ENCODE measurements at regions not wholly inside any gene's neighbourhood (a gene's known extent, or its start where the extent isn't known, plus 50 kb on each side); places are given as distances from the start of the nearest gene placed in this dataset.
A peak's percentile ranks its signal among the peaks of the same experiment; 100 is the strongest.
"Not testable (repeated sequence)": the region's sequence is repeated elsewhere in the genome, so short reads cannot be mapped to it uniquely, and the experiment has no call there.

DNA sequence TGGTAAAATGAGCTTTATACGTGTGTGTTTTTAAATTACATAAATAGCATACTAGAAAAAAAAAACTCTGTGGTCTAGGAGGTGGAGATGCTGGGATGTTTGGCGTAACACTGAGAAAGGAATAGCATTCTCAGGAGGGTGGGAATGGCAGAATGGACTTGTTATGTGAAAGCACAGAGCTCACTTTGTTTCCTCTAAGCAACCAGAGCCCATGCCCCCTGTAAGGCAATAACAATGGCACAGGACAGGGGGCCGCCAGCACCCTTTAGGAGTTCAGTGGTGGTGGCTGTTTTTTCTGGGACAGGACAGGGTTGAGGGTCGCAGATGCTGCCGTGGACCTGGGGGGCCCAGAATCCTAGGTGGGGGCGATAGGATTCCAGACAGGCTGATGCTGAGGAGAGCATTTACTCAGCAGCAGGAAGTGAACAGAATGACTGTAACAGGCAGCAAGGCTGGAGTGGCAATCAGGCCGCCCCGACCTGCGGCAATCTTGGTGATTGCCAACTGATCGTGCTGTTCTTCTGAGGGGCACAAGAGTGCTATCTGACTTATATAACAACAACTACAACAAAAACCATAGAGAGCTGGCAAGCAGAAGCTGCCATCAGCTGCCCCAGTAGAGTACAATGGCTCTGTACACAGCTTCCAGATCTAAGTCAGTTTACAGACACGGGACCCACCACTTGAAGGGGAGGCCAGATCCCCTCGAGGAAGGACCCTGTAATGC, 160.4 kb downstream of the UACA start:
- DNase-seq = no peak

DNA sequence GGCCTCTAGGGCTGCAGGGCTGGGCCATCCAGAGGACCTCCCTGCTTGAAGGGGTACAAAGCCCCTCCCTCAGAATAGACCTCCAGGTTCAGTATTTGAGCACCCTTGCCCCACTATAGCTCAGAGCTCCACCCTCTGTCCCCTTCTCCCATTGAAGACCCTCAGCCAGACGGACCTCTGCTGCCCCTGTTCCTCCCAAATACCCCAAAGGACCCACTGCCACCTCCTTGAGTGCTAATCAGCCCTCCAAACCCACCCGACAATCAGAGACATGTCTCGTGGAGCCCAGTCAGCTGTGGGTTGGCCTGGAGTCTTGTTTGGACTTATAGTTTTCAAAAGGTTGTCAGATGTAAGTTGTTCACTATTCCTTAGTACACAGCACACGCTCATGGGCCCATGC, 161.1 kb downstream of the UACA start:
- no peak for DNase-seq

DNA sequence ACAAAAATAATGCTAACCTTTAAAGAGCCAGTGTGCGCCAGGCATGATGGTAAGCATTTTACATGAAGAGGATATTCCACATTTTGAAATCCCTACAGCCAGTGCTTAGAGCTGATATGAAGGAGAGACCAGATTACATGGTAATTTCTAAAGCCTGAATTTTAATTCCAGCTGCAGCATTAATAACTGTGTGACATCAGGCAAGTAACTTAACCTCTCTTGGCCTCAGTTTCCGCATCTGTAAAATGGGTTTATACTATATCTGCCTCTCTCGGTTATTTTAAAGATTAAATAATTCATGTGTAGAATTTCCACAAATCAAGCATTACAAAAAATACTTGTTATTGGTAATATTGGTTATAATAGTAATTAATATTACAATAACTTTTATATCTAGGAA, 165.4 kb downstream of the UACA start:
- no peak for DNase-seq

DNA sequence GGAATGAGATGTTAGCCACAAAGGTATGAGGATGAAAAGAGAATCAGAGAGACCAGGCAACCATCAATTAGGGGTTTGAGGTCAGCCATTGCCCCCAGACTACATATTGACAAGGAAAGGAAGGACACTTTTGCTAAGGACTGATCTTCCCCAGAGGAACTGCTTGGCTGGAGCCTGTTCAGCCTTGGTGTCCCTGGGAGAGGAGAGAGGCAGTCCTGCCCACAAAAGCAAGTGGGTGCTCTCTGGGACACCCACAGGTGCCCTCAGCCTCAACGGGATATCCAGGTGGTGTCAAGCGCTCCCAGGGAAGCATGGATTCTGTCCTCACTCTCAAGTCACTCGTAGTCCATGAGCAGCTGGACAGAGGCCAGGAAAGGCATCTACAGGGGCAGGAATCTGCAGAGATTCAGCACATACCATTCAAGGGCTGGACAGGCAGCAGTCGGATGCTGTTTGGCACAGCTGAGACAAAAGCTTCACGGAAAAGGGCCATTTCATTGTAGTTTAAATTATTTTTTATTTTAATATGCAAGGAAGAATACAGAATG, 166.2 kb downstream of the UACA start:
- DNase-seq = no peak

DNA sequence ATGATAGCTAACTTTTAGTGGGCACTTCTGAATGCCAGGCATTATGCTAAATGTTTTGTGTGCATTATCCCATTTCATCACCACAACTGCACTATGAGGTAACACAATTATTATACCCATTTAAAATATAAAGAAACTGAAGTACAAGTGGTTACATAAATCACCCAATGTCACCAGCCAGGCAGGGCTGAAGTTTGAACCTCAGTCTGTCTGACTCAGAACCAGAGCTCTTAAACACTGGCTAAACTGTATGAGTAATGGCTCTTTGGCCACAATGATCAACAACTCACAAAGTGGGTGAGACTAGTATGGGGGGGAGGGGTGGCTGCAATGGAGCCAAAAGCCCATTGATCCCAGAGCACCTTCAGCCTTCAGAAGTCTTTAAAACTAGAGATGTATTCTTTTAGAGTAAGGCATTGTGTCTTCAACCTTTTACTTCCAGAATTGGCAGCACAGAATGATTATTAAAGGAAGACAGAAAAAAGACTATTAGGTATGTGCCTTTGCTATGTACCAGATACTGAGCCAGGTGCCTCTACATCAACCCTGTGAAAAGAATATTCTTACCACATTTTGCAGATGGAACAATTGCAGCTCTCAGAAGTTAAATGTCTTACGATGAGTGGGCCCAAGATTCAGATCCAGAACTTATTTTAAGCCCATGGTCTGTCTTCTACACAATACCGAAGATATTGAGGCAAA, 166.9 kb downstream of the UACA start:
- no peak for DNase-seq

DNA sequence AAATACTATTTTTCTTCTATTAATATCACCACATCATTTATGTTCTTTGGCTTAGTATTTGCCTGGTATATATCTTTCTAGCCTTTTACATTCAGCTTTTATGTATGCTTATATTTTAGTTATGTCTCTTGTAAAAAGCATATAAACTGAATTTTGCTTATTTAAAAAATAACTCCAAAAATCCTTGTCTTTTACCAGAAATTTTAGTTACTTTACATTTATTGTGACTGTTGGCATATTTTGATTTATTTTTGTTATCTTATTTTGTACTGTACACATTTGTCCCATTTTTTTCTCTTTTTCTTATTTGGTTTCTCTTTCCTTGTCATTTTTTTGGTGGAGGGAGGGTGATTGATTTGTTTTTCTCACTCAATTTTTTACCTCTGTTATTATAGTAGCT, 169.6 kb downstream of the UACA start:
- no peak for DNase-seq

DNA sequence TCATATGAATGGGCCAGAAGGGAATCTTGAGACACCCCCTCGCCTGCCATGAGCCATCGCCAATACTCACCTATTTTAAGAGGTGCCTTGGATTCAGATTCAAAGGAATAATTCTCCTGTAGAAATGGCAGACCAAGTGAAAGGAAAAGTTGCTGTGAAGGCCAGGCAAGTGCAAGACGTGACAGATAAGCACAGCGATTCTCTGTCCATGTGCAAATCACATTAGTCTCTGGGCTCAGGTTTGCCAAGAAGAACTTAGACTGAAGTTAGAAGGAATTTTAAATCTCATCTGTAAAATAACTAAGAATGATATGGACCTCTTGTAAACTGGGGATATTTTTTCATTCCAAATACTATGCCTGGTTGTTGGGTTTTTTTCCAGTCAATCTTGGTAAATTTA, 173.6 kb downstream of the UACA start:
- no peak for DNase-seq

DNA sequence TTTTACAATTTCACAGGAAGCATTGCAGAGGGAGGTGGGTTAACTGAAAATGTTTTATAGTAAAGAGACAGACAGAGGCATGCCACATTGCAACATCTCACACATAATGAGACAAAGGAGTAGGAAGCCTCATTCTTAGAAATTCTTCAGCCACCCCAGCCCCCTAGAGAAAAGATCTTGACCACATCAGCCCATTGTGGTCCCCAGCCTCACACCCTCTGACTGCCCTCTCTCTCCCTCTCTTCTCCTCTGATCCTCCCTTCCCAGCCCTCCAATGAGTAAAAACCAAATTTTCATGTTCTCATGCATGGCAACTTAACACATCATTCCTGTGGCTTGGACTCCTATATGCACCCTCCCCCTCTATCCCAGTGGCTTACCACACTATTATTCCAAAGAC, 174.1 kb downstream of the UACA start:
- no peak for DNase-seq

DNA sequence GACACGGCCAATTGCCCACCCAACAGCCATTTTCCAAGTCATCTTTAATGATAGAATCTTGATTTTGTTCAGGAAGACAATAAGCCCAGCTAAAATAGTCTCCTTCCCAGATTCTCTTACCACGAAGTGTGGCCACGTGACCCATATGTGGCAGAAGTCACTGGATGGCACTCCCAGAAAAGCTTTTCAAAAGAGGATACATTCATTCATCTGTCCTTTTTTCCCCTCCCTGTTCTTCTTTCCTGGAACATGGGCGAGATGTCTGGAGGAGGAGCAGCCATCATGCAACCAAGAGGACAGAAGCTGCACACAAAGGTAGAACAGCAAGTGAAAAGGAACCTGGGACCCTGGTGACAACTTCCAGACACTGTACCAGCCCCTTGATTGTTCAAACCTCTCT, 174.7 kb downstream of the UACA start:
- DNase-seq = no peak

DNA sequence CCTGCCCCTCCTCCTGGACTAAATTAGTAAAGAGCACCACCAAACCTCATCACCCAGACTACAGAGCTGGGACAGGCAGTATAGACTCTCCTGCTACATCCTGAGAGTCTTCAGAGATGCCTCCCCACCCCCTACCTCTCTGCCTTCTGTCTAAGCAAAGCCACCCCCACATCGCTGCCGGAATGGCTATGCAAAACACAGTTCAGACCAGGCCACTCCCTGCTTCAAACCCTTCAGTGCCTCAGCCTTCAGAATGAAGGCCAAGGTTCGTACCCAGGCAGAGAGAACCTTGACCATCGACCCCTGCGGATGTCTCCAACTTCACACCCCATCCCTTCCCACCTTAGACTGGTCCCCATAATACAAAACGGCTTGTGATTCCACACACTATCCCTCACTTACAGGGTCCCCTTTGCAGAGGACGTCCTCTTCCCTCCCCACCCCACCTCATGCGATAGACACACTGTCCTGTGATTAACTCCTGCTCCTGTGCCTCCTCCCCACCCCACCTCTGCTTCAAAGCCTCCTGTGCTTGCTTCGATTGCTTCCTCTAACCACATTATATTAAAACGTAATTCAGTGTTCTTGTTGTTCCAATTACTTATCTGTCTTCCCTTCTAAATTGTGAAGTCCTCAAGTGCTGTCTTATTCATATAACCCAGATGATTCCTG, 175.3 kb downstream of the UACA start:
- DNase-seq = no peak

DNA sequence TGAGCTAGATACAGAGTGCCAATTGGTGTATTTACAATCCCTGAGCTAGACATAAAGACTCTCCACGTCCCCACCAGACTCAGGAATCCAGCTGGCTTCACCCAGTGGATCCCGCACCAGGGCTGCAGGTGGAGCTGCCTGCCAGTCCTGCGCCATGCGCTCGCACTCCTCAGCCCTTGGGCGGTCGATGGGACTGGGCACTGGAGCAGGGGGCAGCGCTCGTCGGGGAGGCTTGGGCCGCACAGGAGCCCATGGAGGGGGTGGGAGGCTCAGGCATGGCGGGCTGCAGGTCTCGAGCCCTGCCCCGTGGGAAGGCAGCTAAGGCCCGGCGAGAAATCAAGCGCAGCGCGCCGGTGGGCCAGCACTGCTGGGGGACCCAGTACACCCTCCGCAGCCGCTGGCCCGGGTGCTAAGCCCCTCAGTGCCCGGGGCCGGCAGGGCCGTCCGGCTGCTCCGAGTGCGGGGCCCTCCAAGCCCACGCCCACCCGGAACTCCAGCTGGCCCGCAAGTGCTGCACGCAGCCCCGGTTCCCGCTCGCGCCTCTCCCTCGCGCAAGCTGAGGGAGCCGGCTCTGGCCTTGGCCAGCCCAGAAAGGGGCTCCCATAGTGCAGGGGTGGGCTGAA, 176.2 kb downstream of the UACA start:
- not testable (repeated sequence) for DNase-seq

DNA sequence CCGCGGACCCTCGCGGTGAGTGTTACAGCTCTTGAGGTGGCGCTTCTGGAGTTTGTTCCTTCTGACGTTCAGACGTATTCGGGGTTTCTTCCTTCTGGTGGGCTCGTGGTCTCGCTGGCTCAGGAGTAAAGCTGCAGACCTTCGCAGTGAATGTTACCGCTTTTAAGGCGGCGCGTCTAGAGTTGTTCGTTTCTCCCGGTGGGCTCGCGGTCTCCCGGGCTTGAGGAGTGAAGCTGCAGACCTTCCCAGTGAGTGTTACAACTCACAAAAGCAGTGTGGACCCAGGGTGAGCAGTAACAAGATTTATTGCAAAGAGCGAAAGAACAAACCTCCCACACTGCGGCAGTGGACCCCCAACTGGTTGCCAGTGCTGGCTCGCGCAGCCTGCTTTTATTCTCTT, 177.1 kb downstream of the UACA start:
- DNase-seq = no peak

DNA sequence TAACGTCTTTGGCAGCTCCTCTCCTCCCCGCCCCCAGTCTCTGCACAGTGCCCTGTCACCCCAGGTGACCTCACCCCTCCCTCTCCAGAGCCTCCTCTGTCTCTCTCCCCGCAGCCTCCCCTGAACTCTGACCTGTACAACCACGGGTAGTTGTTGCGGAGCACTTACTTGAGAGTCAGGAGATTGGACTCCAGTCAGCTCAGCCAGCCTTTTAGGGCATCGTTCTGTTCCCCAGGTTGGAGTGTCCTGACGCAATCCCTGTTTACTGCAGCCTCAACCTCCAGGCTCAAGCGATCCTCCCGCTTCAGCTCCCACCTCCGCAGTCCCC, 177.7 kb downstream of the UACA start:
- peak; percentile 18 for DNase-seq

DNA sequence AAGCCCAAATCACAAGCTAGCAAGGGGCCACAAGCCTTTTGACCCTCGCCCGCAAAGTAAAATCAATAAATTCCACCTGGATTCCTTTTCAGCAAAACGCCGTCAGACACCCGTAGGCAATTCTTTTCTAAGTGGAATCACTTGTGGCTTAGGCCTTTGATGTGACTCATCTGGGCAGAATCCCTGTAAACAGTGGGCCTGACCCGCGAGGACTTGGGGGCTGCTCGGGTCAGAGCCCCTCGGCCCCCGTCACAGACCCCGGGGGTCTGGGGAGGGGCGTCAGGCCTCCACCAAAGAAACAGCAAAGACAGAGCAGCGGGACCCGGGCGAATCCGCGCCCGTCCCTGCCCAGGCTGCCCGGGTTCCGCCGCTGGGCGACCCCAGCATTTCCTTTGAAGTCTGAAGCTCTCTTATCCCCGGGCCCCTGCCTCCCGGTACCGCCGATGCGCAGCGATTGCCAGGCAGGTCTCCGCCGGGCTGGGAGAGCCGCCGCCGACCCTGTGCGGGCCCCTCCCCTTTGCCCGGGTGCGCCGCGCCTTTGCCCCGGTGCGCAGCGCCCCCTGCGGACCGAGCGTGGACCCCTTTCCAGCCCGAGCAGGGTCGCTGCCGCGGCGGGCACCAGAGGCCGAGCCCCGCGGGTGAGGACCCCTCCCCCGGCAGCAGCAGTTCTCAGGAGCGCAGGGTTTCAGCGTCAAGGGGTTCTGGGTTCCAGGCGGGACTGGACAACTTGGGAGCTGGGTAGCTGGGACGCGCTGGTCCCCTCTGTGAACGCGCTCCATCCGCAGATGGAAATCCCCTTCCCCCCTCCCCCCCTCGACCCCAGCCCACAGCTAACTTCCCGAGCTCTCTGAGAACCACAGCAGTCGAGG, 178.3 kb downstream of the UACA start:
- DNase-seq = peak; percentile 41

DNA sequence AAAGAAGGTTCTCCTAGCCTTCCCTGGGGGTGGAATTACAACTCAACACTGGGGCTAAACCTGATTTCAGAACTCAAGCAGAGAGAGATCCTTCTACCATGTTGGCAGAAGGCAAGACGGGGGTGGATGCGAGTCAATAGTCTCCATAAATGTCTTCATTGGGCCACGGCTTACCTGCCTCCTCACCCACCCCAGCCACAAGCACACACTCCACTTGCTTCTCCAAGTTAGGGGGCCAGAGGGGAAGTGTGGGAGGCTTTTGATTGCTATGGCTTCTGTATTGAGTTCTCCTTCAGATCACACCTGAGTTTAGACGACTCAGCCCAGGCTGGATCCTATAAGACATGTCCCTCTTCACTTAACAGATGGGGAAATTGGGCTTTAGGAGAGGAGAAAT, 178.9 kb downstream of the UACA start:
- DNase-seq = no peak

DNA sequence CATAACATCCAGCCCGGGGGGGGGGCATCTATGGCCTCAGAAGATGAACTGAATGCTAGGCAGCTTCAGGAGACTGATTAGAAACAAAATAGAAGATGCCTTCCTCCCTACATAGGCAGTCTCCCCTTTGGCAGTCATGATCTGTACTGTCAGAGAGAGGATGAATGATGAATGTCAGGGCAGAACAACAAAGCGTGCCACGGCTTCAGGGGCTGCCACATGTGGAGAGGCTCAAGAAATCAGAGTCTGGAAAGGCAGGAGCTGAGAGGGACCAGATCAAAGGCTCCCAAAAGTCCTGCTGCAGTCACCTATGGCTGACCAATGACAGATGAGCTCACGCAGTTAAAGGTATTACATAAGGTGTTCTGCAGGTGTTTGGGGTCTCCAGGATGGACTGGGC, 180.4 kb downstream of the UACA start:
- no peak for DNase-seq

DNA sequence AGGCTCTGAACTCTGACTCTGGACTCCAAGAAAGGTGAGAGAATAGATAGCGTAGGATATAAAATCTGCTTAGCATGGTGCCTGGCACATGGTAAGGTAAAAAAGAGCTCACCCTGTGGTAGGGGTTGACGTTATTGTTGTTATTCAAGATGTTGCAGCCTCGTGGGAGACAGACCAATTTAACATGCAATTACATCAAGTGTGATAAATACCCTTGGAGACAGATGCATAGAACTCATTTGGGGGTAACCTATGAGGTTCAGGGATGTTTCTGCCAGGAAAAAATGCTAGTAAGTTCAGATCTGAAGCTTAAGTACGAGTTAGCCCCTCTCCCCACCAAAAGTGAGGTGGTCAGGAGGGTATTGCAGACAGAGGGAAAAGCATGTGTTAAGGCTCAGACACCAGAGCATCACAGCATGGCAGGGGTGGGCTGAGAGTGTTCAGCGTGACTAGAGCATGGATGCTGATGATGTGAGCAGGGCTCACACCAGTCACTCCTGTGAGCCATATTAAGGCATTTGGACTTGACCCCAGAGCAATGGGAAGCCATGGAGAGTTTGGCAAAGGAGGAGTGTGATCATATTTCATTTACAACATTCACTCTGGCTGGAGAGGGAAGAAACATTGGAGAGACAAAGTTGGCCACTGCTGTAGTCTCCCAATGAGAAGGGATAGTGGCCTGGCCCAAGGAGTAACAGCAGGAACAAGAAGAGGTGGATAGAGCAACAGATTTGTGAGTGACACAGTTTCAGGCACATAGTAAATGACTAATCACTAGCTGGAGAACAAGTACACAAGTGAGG, 181.0 kb downstream of the UACA start:
- no peak for DNase-seq

DNA sequence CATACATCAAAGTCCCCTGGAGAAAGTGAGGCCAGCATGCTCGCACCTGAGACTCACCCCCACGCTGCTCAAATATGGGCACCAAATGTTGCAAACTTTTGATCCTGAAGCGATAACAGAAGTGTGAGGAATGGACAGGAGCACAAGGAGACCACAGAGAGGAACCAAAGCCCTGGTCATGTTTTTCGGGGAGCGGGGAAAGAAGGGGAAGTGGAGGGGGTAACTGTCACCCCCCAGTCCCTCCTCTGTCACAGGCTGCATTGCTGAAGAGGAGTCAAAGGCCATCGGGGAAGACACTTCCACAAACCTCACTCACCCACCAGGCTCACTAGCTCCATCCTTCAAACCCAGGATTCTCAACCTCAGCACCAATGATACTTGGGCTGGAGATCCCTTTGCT, 182.4 kb downstream of the UACA start:
- no peak for DNase-seq

DNA sequence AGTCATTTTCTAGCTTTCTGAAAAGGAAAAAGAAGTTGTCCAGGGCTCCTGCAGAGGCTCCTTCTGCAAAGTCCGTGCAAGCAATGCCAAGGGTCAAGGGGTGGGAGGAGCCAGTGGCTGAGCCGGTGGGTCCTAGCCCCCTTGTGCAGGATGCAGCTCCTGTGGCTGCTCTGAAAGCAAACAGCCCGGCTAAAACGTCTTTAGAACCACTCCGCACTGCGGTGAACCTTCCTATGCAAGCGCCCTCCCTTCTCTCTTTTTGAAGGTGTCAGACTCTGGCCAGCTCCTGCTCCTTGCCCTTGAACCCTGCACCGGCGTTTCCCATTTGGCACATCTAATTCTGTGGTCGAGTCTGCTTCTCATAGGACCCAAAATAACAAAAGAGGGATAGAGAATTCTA, 183.1 kb downstream of the UACA start:
- no peak for DNase-seq

DNA sequence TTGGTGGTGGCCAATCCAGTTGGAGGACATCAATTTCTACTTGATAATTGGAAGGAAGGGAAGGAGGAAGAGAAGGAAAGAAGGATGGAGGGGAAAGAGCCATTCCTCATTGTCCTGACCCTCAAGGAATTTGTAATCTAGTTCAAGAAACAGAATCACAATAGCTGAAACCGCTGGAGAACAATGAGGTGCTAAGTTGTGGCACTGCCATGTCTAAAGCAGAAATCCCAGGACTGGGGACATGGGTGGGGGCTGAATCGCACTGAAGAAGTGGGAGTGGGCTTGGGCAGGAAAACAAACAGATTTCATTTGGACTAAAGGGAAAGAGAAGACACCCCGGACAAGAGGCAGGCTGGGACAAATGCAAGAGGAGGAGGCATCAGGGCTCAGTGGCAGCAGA, 183.6 kb downstream of the UACA start:
- no peak for DNase-seq

DNA sequence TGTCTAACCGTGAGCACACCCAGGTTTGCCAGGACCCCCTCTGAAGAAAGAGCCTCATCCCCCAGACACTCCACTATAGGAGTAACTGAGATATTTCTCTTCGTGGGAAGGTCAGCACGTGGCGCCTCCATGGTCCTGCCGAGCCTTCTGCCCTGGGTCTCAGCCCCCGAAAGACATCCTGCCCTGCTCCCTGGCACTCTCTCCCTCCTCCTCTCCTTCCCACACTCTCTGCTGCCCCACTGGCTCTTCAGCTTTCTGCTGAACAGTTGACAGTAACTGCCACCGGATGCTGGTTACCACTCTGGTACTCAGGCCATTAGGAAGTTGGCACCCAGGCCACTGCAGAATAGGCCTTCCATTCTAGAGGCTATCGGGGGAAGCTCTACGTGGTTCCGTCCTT, 185.2 kb downstream of the UACA start:
- DNase-seq = no peak

DNA sequence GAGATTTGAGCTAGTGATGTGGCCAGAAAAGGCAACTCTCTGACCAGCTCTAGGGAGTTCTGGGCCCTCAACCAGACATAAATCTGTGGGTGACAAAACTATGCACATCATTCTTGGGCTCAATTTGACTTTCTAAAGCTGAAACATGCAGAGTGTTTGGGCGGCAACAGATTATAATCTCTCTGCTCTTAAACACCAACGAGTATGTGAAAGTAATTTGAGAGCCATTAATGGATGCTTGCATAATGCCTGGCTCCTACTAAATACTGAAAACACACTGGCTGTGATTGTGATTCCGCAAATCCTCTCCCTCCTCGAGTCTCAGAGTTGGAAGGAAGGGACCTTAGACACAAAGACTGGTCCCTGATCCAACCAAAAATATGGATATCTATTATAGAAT, 186.7 kb downstream of the UACA start:
- no peak for DNase-seq

All from stimulated activated CD4-positive, alpha-beta T cell treated with anti-CD3 and anti-CD28 coated beads, Interleukin-1b, Interleukin-23, amount 100 ng/mL, for 48 hours (primary cell).